Mucosa of descending colon (tissue), 3 donors: ENCODE measurements at regions not wholly inside any gene's neighbourhood (a gene's known extent, or its start where the extent isn't known, plus 50 kb on each side); places are given as distances from the start of the nearest gene placed in this dataset.

ENCODE experiments used
- ATAC-seq: fragments of 200-7000 bp; cut with Tn5 transposase; one replicate; pipeline ENCODE4 v1.9.1; 2020; ENCODE audit warnings: mild to moderate bottlenecking, moderate library complexity
- DNase-seq, 3 donors: peaks; one replicate each; pipeline ENCODE4 v3.0.0-alpha.2; 2020
- H3K36me3 ChIP-seq: fragments of 200-600 bp; one replicate; pipeline ENCODE4 v1.8.0; 2021; ENCODE audit warnings: low read depth, mild to moderate bottlenecking
- H3K4me1 ChIP-seq: fragments of 200-600 bp; one replicate; pipeline ENCODE4 v1.8.0; 2021; ENCODE audit warnings: low read depth, mild to moderate bottlenecking
- H3K4me3 ChIP-seq: fragments of 200-600 bp; one replicate; pipeline ENCODE4 v1.8.0; 2021; ENCODE audit warnings: mild to moderate bottlenecking
- H3K9me3 ChIP-seq: fragments of 200-600 bp; one replicate; pipeline ENCODE4 v1.8.0; 2021; ENCODE audit warnings: mild to moderate bottlenecking
- CTCF ChIP-seq: fragments of 200-600 bp; IDR thresholded peaks from one replicate; pipeline ENCODE4 v1.8.0; 2022; ENCODE audit warnings: antibody characterized with exemption, mild to moderate bottlenecking
- intact Hi-C, 2 donors: fragments of 100-400 bp; cut with DNase I in 1 of 2; cut with micrococcal nuclease in 1 of 2; formaldehyde crosslinking; loops; one replicate each; pipeline versions ENCODE4 v1.11.0 to v1.11.1; 2022; cut with DNase I, micrococcal nuclease
- donor health status: DM: no; HTN: no; CAD: no; lungs with moderate emphysema.
- donor health status: DM: no; HTN: no; CAD: no.
- donor health status: DM: no; HTN: yes; CAD: no.

- no peak for TF ChIP-seq CTCF
- H3K9me3 ChIP-seq: no peaks in the 10 kb centered on the region
- H3K4me3 ChIP-seq: no peak overlapping the region
- no peak for ATAC-seq
- intact Hi-C loops: no loop called here
- DNase-seq: no peak
- H3K4me1 ChIP-seq: no peaks in the 10 kb centered on the region
- H3K36me3 ChIP-seq: no peaks in the 10 kb centered on the region
Observed at GRCh38 chr18:21162786-21163185, 51.2 kb upstream of the ROCK1 start.

GRCh38 chr18:21163647-21164547 is 52.3 kb upstream of the ROCK1 start:
- DNase-seq (peak in 1 of 3 donors; percentile 31), ATAC-seq (peak; percentile 73)
- intact Hi-C loops: no loop called here

GRCh38 chr18:21164548-21165095 is 53.0 kb upstream of the ROCK1 start:
- no peak overlapping the region for H3K4me3 ChIP-seq
- intact Hi-C loops: no loop called here
- ATAC-seq: no peak

More at GRCh38 chr18:21163647-21164547, 52.3 kb upstream of the ROCK1 start:
- TF ChIP-seq CTCF: no peak
- H3K9me3 ChIP-seq: no peaks in the 10 kb centered on the region
- H3K36me3 ChIP-seq: no peaks in the 10 kb centered on the region
- no peak overlapping the region for H3K4me3 ChIP-seq
- H3K4me1 ChIP-seq: no peaks in the 10 kb centered on the region

GRCh38 chr18:21167641-21168377 is 56.2 kb upstream of the ROCK1 start:
- no peaks in the 10 kb centered on the region for H3K36me3 ChIP-seq
- TF ChIP-seq CTCF: no peak
- peak; percentile 89 for ATAC-seq
- no peaks in the 10 kb centered on the region for H3K9me3 ChIP-seq
- H3K4me3 ChIP-seq: no peak overlapping the region
- intact Hi-C loops: no loop called here
- H3K4me1 ChIP-seq: no peaks in the 10 kb centered on the region
- peak in 1 of 3 donors; percentile 81 for DNase-seq

More at GRCh38 chr18:21164548-21165095, 53.0 kb upstream of the ROCK1 start:
- H3K9me3 ChIP-seq: no peaks in the 10 kb centered on the region
- DNase-seq: no peak
- no peaks in the 10 kb centered on the region for H3K36me3 ChIP-seq
- TF ChIP-seq CTCF: no peak
- no peaks in the 10 kb centered on the region for H3K4me1 ChIP-seq

GRCh38 chr18:21168880-21169279 is 57.3 kb upstream of the ROCK1 start:
- Histone ChIP-seq H3K4me3 (no peak overlapping the region), H3K9me3 (no peaks in the 10 kb centered on the region), H3K4me1 (no peaks in the 10 kb centered on the region), H3K36me3 (no peaks in the 10 kb centered on the region)
- intact Hi-C loops: no loop called here
- ATAC-seq (no peak), DNase-seq (no peak)
- no peak for TF ChIP-seq CTCF
